ENCODE measurements at regions not wholly inside any gene's neighbourhood (a gene's known extent, or its start where the extent isn't known, plus 50 kb on each side); places are given as distances from the start of the nearest gene placed in this dataset.

GRCh38 chr6:14506656-14507246, 389.2 kb downstream of the CD83 start:
- POLR2A ChIA-PET (ENCODE audit: unreplicated experiment): no interaction called here
- no TSS peak for BruUV-seq (replicated peaks)
- no peak for DNase-seq
- H4K20me1 ChIP-seq (ENCODE audit: insufficient read depth): no peaks in the 10 kb centered on the region
- H3K27me3 ChIP-seq (ENCODE audit: insufficient read depth, low read depth): no peaks in the 10 kb centered on the region
- TF ChIP-seq EZH2 (IDR thresholded peaks at IDR 0.05; ENCODE audit: low read depth): no peak
- TF ChIP-seq, protein P1, sequence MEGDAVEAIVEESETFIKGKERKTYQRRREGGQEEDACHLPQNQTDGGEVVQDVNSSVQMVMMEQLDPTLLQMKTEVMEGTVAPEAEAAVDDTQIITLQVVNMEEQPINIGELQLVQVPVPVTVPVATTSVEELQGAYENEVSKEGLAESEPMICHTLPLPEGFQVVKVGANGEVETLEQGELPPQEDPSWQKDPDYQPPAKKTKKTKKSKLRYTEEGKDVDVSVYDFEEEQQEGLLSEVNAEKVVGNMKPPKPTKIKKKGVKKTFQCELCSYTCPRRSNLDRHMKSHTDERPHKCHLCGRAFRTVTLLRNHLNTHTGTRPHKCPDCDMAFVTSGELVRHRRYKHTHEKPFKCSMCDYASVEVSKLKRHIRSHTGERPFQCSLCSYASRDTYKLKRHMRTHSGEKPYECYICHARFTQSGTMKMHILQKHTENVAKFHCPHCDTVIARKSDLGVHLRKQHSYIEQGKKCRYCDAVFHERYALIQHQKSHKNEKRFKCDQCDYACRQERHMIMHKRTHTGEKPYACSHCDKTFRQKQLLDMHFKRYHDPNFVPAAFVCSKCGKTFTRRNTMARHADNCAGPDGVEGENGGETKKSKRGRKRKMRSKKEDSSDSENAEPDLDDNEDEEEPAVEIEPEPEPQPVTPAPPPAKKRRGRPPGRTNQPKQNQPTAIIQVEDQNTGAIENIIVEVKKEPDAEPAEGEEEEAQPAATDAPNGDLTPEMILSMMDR (conservative IDR thresholded peaks at IDR 0.05): no peak
- no peaks in the 10 kb centered on the region for H3K9me3 ChIP-seq (ENCODE audit: insufficient read depth, low read depth)
- H3K4me2 ChIP-seq: no peak overlapping the region
- H3K79me2 ChIP-seq (ENCODE audit: low read depth): no peaks in the 10 kb centered on the region
- intact Hi-C loops (cut with micrococcal nuclease; ENCODE audit: unreplicated experiment): no loop called here
- no peaks in the 10 kb centered on the region for H3K9me2 ChIP-seq (ENCODE audit: insufficient read depth)
- CTCF ChIA-PET: interaction anchor here (0.6 kb wide), 1 partner anchor 416 kb away, joined by 4 read pairs; no protein-coding TSS in a partner anchor
- H3K36me3 ChIP-seq (ENCODE audit: low read depth): no peaks in the 10 kb centered on the region
- no peak overlapping the region for H3K4me3 ChIP-seq
- H3F3A ChIP-seq (ENCODE audit: insufficient read depth, low read depth): no peaks in the 10 kb centered on the region
- no peak overlapping the region for H2AFZ ChIP-seq
- 0 out of 2 replicates have a peak, but pooled peaks cover 5% of the 10 kb centered on the region for H3K4me1 ChIP-seq (replicated peaks; ENCODE audit: insufficient read depth)
- H3K27ac ChIP-seq: no peak overlapping the region

DNA sequence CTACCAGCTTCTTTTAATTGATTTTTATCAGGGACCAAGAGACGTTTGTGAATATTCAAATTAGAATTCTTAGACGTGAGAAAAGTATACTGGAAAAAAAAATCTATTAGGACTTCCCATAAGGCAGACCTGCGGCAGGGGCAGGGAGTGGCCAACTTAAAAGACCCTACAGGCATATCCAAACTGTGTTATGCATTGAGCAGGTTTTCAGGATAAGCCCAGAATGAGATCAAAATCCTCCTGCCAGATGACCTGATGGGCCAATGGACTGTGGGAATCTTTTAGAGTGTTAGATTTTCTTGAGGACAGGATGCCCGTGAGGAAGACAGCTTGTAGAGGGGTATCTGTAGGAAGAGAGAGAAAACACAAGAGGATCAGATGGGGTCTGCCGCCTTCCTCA, 391.5 kb downstream of the CD83 start:
- no peaks in the 10 kb centered on the region for H3K9me2 ChIP-seq (ENCODE audit: insufficient read depth)
- no peaks in the 10 kb centered on the region for H3K9me3 ChIP-seq (ENCODE audit: insufficient read depth, low read depth)
- H2AFZ ChIP-seq: no peak overlapping the region
- no peak for DNase-seq
- no peaks in the 10 kb centered on the region for H3K36me3 ChIP-seq (ENCODE audit: low read depth)
- intact Hi-C loops (cut with micrococcal nuclease; ENCODE audit: unreplicated experiment): no loop called here
- no peaks in the 10 kb centered on the region for H3F3A ChIP-seq (ENCODE audit: insufficient read depth, low read depth)
- no peak overlapping the region for H3K4me2 ChIP-seq
- ChIA-PET POLR2A (ENCODE audit: unreplicated experiment) (no interaction called here), CTCF (no interaction called here)
- H3K27ac ChIP-seq: no peak overlapping the region
- no peaks in the 10 kb centered on the region for H3K4me1 ChIP-seq (replicated peaks; ENCODE audit: insufficient read depth)
- no peak for TF ChIP-seq EZH2 (IDR thresholded peaks at IDR 0.05; ENCODE audit: low read depth)
- TF ChIP-seq, protein P1 (conservative IDR thresholded peaks at IDR 0.05): no peak
- no peaks in the 10 kb centered on the region for H3K79me2 ChIP-seq (ENCODE audit: low read depth)
- no peaks in the 10 kb centered on the region for H4K20me1 ChIP-seq (ENCODE audit: insufficient read depth)
- no peaks in the 10 kb centered on the region for H3K27me3 ChIP-seq (ENCODE audit: insufficient read depth, low read depth)
- BruUV-seq (replicated peaks): no TSS peak
- no peak overlapping the region for H3K4me3 ChIP-seq

GRCh38 chr6:14510038-14510437, 392.5 kb downstream of the CD83 start:
- TF ChIP-seq, protein P1 (conservative IDR thresholded peaks at IDR 0.05): no peak
- no peak for TF ChIP-seq EZH2 (IDR thresholded peaks at IDR 0.05; ENCODE audit: low read depth)
- DNase-seq: no peak
- no peaks in the 10 kb centered on the region for H4K20me1 ChIP-seq (ENCODE audit: insufficient read depth)
- H2AFZ ChIP-seq: no peak overlapping the region
- ChIA-PET POLR2A (ENCODE audit: unreplicated experiment) (no interaction called here), CTCF (interaction anchor here (0.6 kb wide), 1 partner anchor 322 kb away, joined by 3 read pairs; no protein-coding TSS in a partner anchor)
- intact Hi-C loops (cut with micrococcal nuclease; ENCODE audit: unreplicated experiment): no loop called here
- no peak overlapping the region for H3K27ac ChIP-seq
- no peak overlapping the region for H3K4me2 ChIP-seq
- no TSS peak for BruUV-seq (replicated peaks)
- no peaks in the 10 kb centered on the region for H3K27me3 ChIP-seq (ENCODE audit: insufficient read depth, low read depth)
- no peak overlapping the region for H3K4me3 ChIP-seq
- H3K79me2 ChIP-seq (ENCODE audit: low read depth): no peaks in the 10 kb centered on the region
- H3F3A ChIP-seq (ENCODE audit: insufficient read depth, low read depth): no peaks in the 10 kb centered on the region
- no peaks in the 10 kb centered on the region for H3K36me3 ChIP-seq (ENCODE audit: low read depth)
- no peaks in the 10 kb centered on the region for H3K9me3 ChIP-seq (ENCODE audit: insufficient read depth, low read depth)
- no peaks in the 10 kb centered on the region for H3K9me2 ChIP-seq (ENCODE audit: insufficient read depth)
- no peaks in the 10 kb centered on the region for H3K4me1 ChIP-seq (replicated peaks; ENCODE audit: insufficient read depth)
